Activated CD8-positive, alpha-beta T cell treated with anti-CD3 and anti-CD28 coated beads, Interleukin-2, amount 10 ng/mL, durations not matched to agents 7 days and 5 days (primary cell): ENCODE measurements at regions not wholly inside any gene's neighbourhood (a gene's known extent, or its start where the extent isn't known, plus 50 kb on each side); places are given as distances from the start of the nearest gene placed in this dataset.
"Not testable (repeated sequence)": the region's sequence is repeated elsewhere in the genome, so short reads cannot be mapped to it uniquely, and the experiment has no call there.

ENCODE experiments used
- ATAC-seq: fragments of 150-1000 bp; cut with Tn5 transposase; one replicate; pipeline ENCODE4 v1.10.0; 2021; ENCODE audit warnings: moderate library complexity
- CTCF ChIA-PET: fragments of 350-600 bp; sonication (Branson Sonifier 250); formaldehyde crosslinking; loops from one replicate; lab custom pipeline; 2021; ENCODE audit warnings: antibody characterized with exemption; lab: Charles Lee
- POLR2A ChIA-PET: fragments of 350-600 bp; sonication (Branson Sonifier 250); formaldehyde crosslinking; loops from one replicate; lab custom pipeline; 2021; ENCODE audit warnings: antibody characterized with exemption; lab: Charles Lee
- DNase-seq: peaks from one replicate; pipeline ENCODE4 v3.0.0-alpha.2; 2020
- H3K27ac Mint-ChIP-seq: one replicate; pipeline ENCODE4 v1.8.0; 2021; ENCODE audit warnings: mild to moderate bottlenecking, mixed read lengths
- H3K27me3 Mint-ChIP-seq: one replicate; pipeline ENCODE4 v1.8.0; 2021; ENCODE audit warnings: low read depth, mixed read lengths
- H3K36me3 Mint-ChIP-seq: one replicate; pipeline ENCODE4 v1.8.0; 2021; ENCODE audit warnings: low read depth, mixed read lengths
- H3K4me1 Mint-ChIP-seq: one replicate; pipeline ENCODE4 v1.8.0; 2021; ENCODE audit warnings: low read depth, mixed read lengths
- H3K4me3 Mint-ChIP-seq: one replicate; pipeline ENCODE4 v1.8.0; 2021; ENCODE audit warnings: mild to moderate bottlenecking, mixed read lengths
- H3K9me3 Mint-ChIP-seq: one replicate; pipeline ENCODE4 v1.8.0; 2022; ENCODE audit warnings: mixed read lengths; ENCODE audit not compliant: insufficient read depth

DNA sequence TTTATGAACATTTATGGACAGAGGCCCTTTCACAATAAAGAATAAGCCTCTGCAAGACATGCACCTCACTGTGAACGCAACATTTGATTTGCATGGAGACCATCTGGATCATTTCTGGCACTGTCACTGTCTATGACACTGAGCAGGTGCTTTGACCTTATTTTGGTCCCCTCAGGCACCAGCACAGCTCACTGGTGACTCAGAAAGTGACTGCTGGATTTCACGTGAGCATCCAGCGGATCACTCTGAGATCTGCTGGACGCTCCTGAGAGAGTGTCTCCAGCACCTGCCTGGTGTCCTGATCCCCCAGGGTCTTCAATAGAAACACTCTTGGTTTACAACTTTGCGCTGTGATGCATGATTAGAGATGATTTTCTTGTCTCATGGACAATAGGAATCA, 375.7 kb downstream of the TENT5A start:
- CTCF ChIA-PET = no interaction called here
- no peaks in the 10 kb centered on the region for H3K36me3 Mint-ChIP-seq

DNA sequence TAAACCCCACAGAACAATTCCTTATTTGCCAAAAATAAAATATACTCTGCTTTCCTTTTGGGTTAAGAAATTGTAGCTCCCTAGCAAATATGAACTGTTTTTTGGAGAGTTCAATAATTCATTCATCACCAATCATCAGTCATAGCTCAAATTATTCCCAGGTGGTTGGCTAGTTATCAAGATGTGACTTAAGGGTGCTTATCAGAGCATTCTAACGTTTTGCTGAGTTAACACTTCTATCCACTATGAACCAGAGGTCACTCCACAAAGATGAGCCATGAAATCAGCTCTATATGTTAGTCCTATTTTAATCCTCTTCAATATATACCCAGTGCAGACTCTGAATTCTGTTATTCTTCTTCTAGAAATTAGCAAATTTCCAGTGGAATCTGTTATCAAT, 379.1 kb downstream of the TENT5A start:
- H3K9me3 Mint-ChIP-seq = peaks cover 5% of the 10 kb centered on the region
- H3K4me1 Mint-ChIP-seq = no peaks in the 10 kb centered on the region
- no peaks in the 10 kb centered on the region for H3K36me3 Mint-ChIP-seq
- H3K27ac Mint-ChIP-seq = no peak overlapping the region
- no peaks in the 10 kb centered on the region for H3K27me3 Mint-ChIP-seq
- ChIA-PET CTCF (no interaction called here), POLR2A (no interaction called here)
- ATAC-seq = no peak
- no peak overlapping the region for H3K4me3 Mint-ChIP-seq
- DNase-seq = no peak

More for the DNA sequence above, 375.7 kb downstream of the TENT5A start:
- no peaks in the 10 kb centered on the region for H3K4me1 Mint-ChIP-seq
- DNase-seq = no peak
- POLR2A ChIA-PET = no interaction called here
- no peaks in the 10 kb centered on the region for H3K9me3 Mint-ChIP-seq
- no peaks in the 10 kb centered on the region for H3K27me3 Mint-ChIP-seq
- ATAC-seq = no peak
- no peak overlapping the region for H3K27ac Mint-ChIP-seq
- no peak overlapping the region for H3K4me3 Mint-ChIP-seq

GRCh38 chr6:81371930-81372329, 380.6 kb downstream of the TENT5A start:
- ChIA-PET CTCF (no interaction called here), POLR2A (no interaction called here)
- Mint-ChIP-seq H3K27me3 (no peaks in the 10 kb centered on the region), H3K4me3 (no peak overlapping the region), H3K9me3 (peaks cover 5% of the 10 kb centered on the region), H3K27ac (no peak overlapping the region), H3K4me1 (no peaks in the 10 kb centered on the region), H3K36me3 (no peaks in the 10 kb centered on the region)
- ATAC-seq = no peak
- DNase-seq = no peak

DNA sequence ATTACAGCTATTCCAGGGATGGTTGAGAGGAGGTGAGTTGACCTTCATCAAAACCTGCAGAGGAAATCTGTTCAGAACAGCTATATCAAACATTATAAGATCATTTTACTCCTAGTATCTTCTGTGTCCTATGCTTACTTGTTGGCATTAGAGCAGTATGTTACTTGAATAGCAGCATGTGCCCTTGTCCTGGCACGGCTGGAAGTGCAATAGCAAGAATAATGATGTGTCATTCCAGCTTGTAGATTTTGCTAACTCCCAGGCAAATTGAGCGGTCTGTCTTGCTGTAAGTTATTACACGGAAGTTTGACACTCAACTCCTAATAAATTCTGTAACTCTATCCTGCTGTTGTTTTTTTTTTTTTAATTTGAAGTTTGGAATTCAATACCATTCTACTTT, 385.5 kb downstream of the TENT5A start:
- DNase-seq (no peak), ATAC-seq (no peak)
- H3K36me3 Mint-ChIP-seq = no peaks in the 10 kb centered on the region
- H3K27me3 Mint-ChIP-seq = no peaks in the 10 kb centered on the region
- ChIA-PET CTCF (no interaction called here), POLR2A (no interaction called here)
- peaks cover 11% of the 10 kb centered on the region for H3K9me3 Mint-ChIP-seq
- H3K4me3 Mint-ChIP-seq = no peak overlapping the region
- H3K27ac Mint-ChIP-seq = no peak overlapping the region
- H3K4me1 Mint-ChIP-seq = no peaks in the 10 kb centered on the region

DNA sequence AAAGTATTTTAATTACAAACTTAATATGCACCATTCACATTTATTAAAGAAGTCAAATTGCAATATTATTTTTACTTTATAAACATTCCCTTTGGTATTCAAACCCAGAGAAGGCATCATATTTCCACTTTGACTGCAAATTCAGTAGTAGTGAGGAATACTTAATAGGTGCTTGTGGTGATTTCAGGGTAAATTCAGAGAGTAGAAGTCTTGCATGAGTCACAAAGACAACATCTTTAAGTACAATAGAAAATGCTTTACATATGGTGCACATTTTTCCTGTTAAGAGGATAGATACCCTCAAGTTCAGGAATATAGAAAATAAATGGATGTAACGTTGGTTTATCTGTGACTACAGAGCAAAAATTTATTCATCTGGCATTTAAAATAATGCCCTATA, 390.2 kb downstream of the TENT5A start:
- H3K27ac Mint-ChIP-seq = no peak overlapping the region
- ATAC-seq (no peak), DNase-seq (no peak)
- ChIA-PET CTCF (no interaction called here), POLR2A (no interaction called here)
- H3K9me3 Mint-ChIP-seq = peaks cover 6% of the 10 kb centered on the region
- no peaks in the 10 kb centered on the region for H3K36me3 Mint-ChIP-seq
- H3K4me1 Mint-ChIP-seq = no peaks in the 10 kb centered on the region
- H3K27me3 Mint-ChIP-seq = no peaks in the 10 kb centered on the region
- no peak overlapping the region for H3K4me3 Mint-ChIP-seq

DNA sequence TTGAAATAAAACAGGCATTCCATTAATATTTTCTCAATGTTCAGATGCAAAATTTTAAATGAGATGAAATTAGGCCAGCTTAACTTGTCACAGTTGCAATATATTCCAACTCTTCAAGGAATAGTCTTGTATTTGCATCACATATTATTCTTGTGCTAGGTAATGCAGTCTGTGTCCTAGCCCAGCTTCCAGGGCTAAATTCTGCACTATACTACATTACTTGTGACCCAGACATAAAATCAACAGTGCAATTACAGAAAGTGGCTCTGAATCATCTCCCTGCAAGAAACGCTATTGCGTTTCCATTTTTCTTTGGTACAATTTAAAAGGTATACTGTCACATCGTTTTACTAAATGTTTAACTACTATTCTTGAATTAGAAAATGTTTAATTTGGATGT, 399.2 kb downstream of the TENT5A start:
- no peak overlapping the region for H3K27ac Mint-ChIP-seq
- no peaks in the 10 kb centered on the region for H3K36me3 Mint-ChIP-seq
- H3K4me3 Mint-ChIP-seq = no peak overlapping the region
- CTCF ChIA-PET = no interaction called here
- H3K9me3 Mint-ChIP-seq = no peaks in the 10 kb centered on the region
- H3K4me1 Mint-ChIP-seq = no peaks in the 10 kb centered on the region
- POLR2A ChIA-PET = no interaction called here
- H3K27me3 Mint-ChIP-seq = no peaks in the 10 kb centered on the region
- no peak for ATAC-seq
- DNase-seq = no peak

DNA sequence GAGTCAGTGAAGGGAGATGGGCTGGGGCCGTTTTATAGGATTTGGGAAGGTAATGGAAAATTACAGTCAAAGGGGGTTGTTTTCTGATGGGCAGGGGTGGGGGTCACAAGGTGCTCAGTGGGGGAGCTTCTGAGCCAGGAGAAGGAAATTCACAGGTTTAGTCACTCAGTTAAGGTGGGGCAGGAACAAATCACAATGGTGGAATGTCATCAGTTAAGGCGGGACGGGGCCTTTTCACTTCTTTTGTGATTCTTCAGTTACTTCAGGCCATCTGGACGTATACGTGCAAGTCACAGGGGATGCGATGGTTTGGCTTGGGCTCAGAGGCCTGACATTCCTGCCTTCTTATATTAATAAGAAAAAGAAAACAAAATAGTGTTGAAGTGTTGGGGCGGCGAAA, 408.5 kb downstream of the TENT5A start:
- H3K9me3 Mint-ChIP-seq = peaks cover 11% of the 10 kb centered on the region
- POLR2A ChIA-PET = not testable (repeated sequence)

DNA sequence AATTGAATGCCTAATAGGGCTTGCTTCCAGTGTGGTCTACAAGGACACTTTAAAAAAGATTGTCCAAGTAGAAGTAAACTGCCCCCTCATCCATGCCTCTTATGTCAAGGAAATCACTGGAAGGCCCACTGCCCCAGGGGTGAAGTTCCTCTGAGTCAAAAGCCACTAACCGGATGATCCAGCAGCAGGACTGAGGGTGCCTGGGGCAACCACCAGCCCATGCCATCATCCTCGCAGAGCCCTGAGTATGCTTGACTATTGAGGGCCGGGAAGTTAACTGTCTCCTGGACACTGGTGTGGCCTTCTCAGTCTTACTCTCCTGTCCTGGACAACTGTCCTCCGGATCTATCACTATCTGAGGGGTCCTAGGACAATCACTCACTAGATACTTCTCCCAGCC, 411.5 kb downstream of the TENT5A start:
- no peak overlapping the region for H3K4me3 Mint-ChIP-seq
- no peak overlapping the region for H3K27ac Mint-ChIP-seq
- H3K36me3 Mint-ChIP-seq = no peaks in the 10 kb centered on the region
- CTCF ChIA-PET = no interaction called here
- H3K27me3 Mint-ChIP-seq = no peaks in the 10 kb centered on the region
- H3K9me3 Mint-ChIP-seq = peaks cover 14% of the 10 kb centered on the region
- H3K4me1 Mint-ChIP-seq = no peaks in the 10 kb centered on the region
- POLR2A ChIA-PET = no interaction called here
- ATAC-seq = no peak
- no peak for DNase-seq

More for the DNA sequence above, 408.5 kb downstream of the TENT5A start:
- H3K27ac Mint-ChIP-seq, CTCF ChIA-PET, DNase-seq, H3K4me1 Mint-ChIP-seq, H3K27me3 Mint-ChIP-seq, ATAC-seq, H3K36me3 Mint-ChIP-seq, H3K4me3 Mint-ChIP-seq: not testable (repeated sequence)

DNA sequence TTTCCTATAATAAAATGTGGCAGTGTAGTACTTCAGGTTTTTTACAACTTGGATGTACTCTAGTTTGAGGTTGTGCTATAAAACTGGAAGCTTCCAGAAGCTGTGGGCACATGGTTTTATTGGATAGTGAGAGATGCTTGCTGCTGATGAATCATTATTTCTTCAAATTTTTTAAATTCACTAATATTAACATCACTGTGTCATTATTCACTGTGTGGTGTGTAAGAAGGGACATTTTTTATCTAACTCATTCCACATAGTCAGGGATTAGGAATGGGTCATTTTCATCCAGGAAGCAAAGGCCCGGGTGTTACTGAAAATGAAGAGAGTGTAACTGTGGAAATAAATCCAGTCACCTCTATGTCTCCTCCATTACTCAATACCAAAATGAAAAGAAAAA, 421.0 kb downstream of the TENT5A start:
- Mint-ChIP-seq H3K27ac (no peak overlapping the region), H3K4me3 (no peak overlapping the region), H3K27me3 (no peaks in the 10 kb centered on the region), H3K36me3 (no peaks in the 10 kb centered on the region), H3K9me3 (no peaks in the 10 kb centered on the region), H3K4me1 (no peaks in the 10 kb centered on the region)
- DNase-seq = no peak
- CTCF ChIA-PET = no interaction called here
- POLR2A ChIA-PET = no interaction called here
- no peak for ATAC-seq

GRCh38 chr6:81328700-81329099, 423.8 kb downstream of the TENT5A start:
- POLR2A ChIA-PET = no interaction called here
- H3K4me1 Mint-ChIP-seq = no peaks in the 10 kb centered on the region
- no peak overlapping the region for H3K4me3 Mint-ChIP-seq
- DNase-seq (no peak), ATAC-seq (no peak)
- no peaks in the 10 kb centered on the region for H3K9me3 Mint-ChIP-seq
- CTCF ChIA-PET = no interaction called here
- H3K27ac Mint-ChIP-seq = no peak overlapping the region
- H3K36me3 Mint-ChIP-seq = no peaks in the 10 kb centered on the region
- H3K27me3 Mint-ChIP-seq = no peaks in the 10 kb centered on the region

- CTCF ChIA-PET = no interaction called here
- Mint-ChIP-seq H3K36me3 (no peaks in the 10 kb centered on the region), H3K4me1 (no peaks in the 10 kb centered on the region), H3K4me3 (no peak overlapping the region), H3K27me3 (no peaks in the 10 kb centered on the region), H3K27ac (no peak overlapping the region), H3K9me3 (no peaks in the 10 kb centered on the region)
- no peak for ATAC-seq
- no peak for DNase-seq
- POLR2A ChIA-PET = no interaction called here
Observed at GRCh38 chr6:81326881-81327561, 425.5 kb downstream of the TENT5A start.

- no peaks in the 10 kb centered on the region for H3K27me3 Mint-ChIP-seq
- no peak overlapping the region for H3K4me3 Mint-ChIP-seq
- POLR2A ChIA-PET = no interaction called here
- DNase-seq (no peak), ATAC-seq (no peak)
- CTCF ChIA-PET = no interaction called here
- H3K36me3 Mint-ChIP-seq = no peaks in the 10 kb centered on the region
- no peak overlapping the region for H3K27ac Mint-ChIP-seq
- H3K4me1 Mint-ChIP-seq = no peaks in the 10 kb centered on the region
- H3K9me3 Mint-ChIP-seq = no peaks in the 10 kb centered on the region
Observed at GRCh38 chr6:81309811-81310210, 442.7 kb downstream of the TENT5A start.
